H9 (cell line): ENCODE measurements at regions not wholly inside any gene's neighbourhood (a gene's known extent, or its start where the extent isn't known, plus 50 kb on each side); places are given as distances from the start of the nearest gene placed in this dataset.
"Not testable (repeated sequence)": the region's sequence is repeated elsewhere in the genome, so short reads cannot be mapped to it uniquely, and the experiment has no call there.

Experiments
- DNase-seq: peaks from one replicate; pipeline ENCODE4 v3.0.0-alpha.2; 2017
- H2AFZ ChIP-seq: one replicate; pipeline ENCODE4 v1.6.1; 2013; ENCODE audit warnings: mild to moderate bottlenecking, low read length, control low read depth, moderate library complexity
- H2AK5ac ChIP-seq: 2 replicates; pipeline ENCODE4 v1.6.1; 2013; ENCODE audit warnings: low read length, control low read depth, mixed read lengths; ENCODE audit not compliant: insufficient read length
- H2BK120ac ChIP-seq: one replicate; pipeline ENCODE4 v1.6.1; 2013; ENCODE audit warnings: low read depth, mild to moderate bottlenecking, low read length, control low read depth, inconsistent platforms; ENCODE audit not compliant: poor library complexity, severe bottlenecking
- H2BK12ac ChIP-seq: 2 replicates; pipeline ENCODE4 v1.6.1; 2013; ENCODE audit warnings: low read length, control low read depth, mixed read lengths, low read depth; ENCODE audit not compliant: insufficient read length
- H2BK15ac ChIP-seq: 2 replicates; pipeline ENCODE4 v1.6.1; 2013; ENCODE audit warnings: low read depth, low read length, control low read depth
- H2BK20ac ChIP-seq: one replicate; pipeline ENCODE4 v1.6.1; 2013; ENCODE audit warnings: low read depth, mild to moderate bottlenecking, low read length, control low read depth, inconsistent platforms; ENCODE audit not compliant: poor library complexity, severe bottlenecking
- H2BK5ac ChIP-seq: 2 replicates; pipeline ENCODE4 v1.6.1; 2013; ENCODE audit warnings: low read length, control low read depth, mixed read lengths; ENCODE audit not compliant: insufficient read length
- H3K14ac ChIP-seq: 2 replicates; pipeline ENCODE4 v1.6.1; 2013; ENCODE audit warnings: low read length, control low read depth; ENCODE audit not compliant: insufficient read depth
- H3K18ac ChIP-seq: 2 replicates; pipeline ENCODE4 v1.6.1; 2013; ENCODE audit warnings: low read depth, mild to moderate bottlenecking, mixed read lengths, low read length, control low read depth; ENCODE audit not compliant: insufficient read length
- H3K23ac ChIP-seq: 2 replicates; pipeline ENCODE4 v1.6.1; 2013; ENCODE audit warnings: low read length, control low read depth, mixed read lengths, low read depth; ENCODE audit not compliant: insufficient read length
- H3K23me2 ChIP-seq: 2 replicates; pipeline ENCODE4 v1.6.1; 2013; ENCODE audit warnings: low read depth, mild to moderate bottlenecking, mixed read lengths, low read length, control low read depth; ENCODE audit not compliant: insufficient read length, poor library complexity, severe bottlenecking
- H3K27ac ChIP-seq: 2 replicates; pipeline ENCODE4 v1.5.1; 2013; ENCODE audit warnings: low read length, control low read depth, mixed read lengths, low read depth; ENCODE audit not compliant: insufficient read length
- H3K27me3 ChIP-seq: 2 replicates; pipeline ENCODE4 v1.6.1; 2013; ENCODE audit warnings: low read length, control low read depth, inconsistent platforms; ENCODE audit not compliant: insufficient read depth
- H3K4ac ChIP-seq: 2 replicates; pipeline ENCODE4 v1.6.1; 2013; ENCODE audit warnings: low read depth, mild to moderate bottlenecking, control low read depth, inconsistent platforms, low read length, moderate library complexity
- H3K4me1 ChIP-seq: 2 replicates; pipeline ENCODE4 v1.6.1; 2013; ENCODE audit warnings: low read length, control low read depth, inconsistent platforms; ENCODE audit not compliant: insufficient read depth
- H3K4me2 ChIP-seq: 2 replicates; pipeline ENCODE4 v1.6.1; 2013; ENCODE audit warnings: low read length, control low read depth, mixed read lengths; ENCODE audit not compliant: insufficient read length, insufficient read depth
- H3K56ac ChIP-seq: 2 replicates; pipeline ENCODE4 v1.6.1; 2013; ENCODE audit warnings: low read depth, mild to moderate bottlenecking, mixed read lengths, low read length, control low read depth; ENCODE audit not compliant: insufficient read length
- H3K79me1 ChIP-seq: 2 replicates; pipeline ENCODE4 v1.6.1; 2013; ENCODE audit warnings: low read depth, mild to moderate bottlenecking, moderate library complexity, low read length, control low read depth, inconsistent platforms; ENCODE audit not compliant: insufficient read depth, poor library complexity, severe bottlenecking
- H3K79me2 ChIP-seq: 2 replicates; pipeline ENCODE4 v1.6.1; 2013; ENCODE audit warnings: low read length, control low read depth, inconsistent platforms; ENCODE audit not compliant: insufficient read depth
- H3K9ac ChIP-seq: 2 replicates; pipeline ENCODE4 v1.6.1; 2013; ENCODE audit warnings: low read length, control low read depth, mixed read lengths; ENCODE audit not compliant: insufficient read length; ENCODE audit errors: extremely low read depth
- H3K9me3 ChIP-seq: one replicate; pipeline ENCODE4 v1.6.1; 2013; ENCODE audit warnings: low read depth, low read length, inconsistent platforms; ENCODE audit not compliant: control insufficient read depth
- H3T11ph ChIP-seq: one replicate; pipeline ENCODE4 v1.6.1; 2013; ENCODE audit warnings: mild to moderate bottlenecking, low read length, control low read depth, inconsistent platforms
- H4K20me1 ChIP-seq: one replicate; pipeline ENCODE4 v1.6.1; 2013; ENCODE audit not compliant: control insufficient read depth, insufficient read length, insufficient read depth
- H4K5ac ChIP-seq: 2 replicates; pipeline ENCODE4 v1.6.1; 2013; ENCODE audit warnings: low read depth, mild to moderate bottlenecking, mixed read lengths, low read length, control low read depth; ENCODE audit not compliant: insufficient read length
- H4K8ac ChIP-seq: replicated peaks from 2 replicates; pipeline ENCODE4 v1.6.1; 2013; ENCODE audit warnings: low read length, control low read depth, mixed read lengths, low read depth; ENCODE audit not compliant: insufficient read length
- H4K91ac ChIP-seq: 2 replicates; pipeline ENCODE4 v1.6.1; 2013; ENCODE audit warnings: low read depth, mild to moderate bottlenecking, moderate library complexity, mixed read lengths, low read length, control low read depth; ENCODE audit not compliant: insufficient read length
- H3K27ac Mint-ChIP-seq, 3 experiments: 2 replicates in 2 of 3; 3 replicates in 1 of 3; pipeline ENCODE4 v1.8.0; 2020 to 2021; ENCODE audit warnings: mixed read lengths in 3 of 3, mild to moderate bottlenecking in 1 of 3, moderate library complexity in 1 of 3
- H3K27me3 Mint-ChIP-seq: 2 replicates; pipeline ENCODE4 v1.8.0; 2021; ENCODE audit warnings: low read depth, mild to moderate bottlenecking, moderate library complexity, mixed read lengths
- H3K36me3 Mint-ChIP-seq, 3 experiments: 2 replicates in 2 of 3; 3 replicates in 1 of 3; pipeline ENCODE4 v1.8.0; 2020 to 2021; ENCODE audit warnings: low read depth in 3 of 3, mixed read lengths in 3 of 3; ENCODE audit not compliant: insufficient read depth in 1 of 3
- H3K4me1 Mint-ChIP-seq, 2 experiments: 2 replicates each; pipeline ENCODE4 v1.8.0; 2020; ENCODE audit warnings: mixed read lengths in 2 of 2
- H3K4me3 Mint-ChIP-seq, 2 experiments: 2 replicates in 1 of 2; 3 replicates in 1 of 2; pipeline ENCODE4 v1.8.0; 2020 to 2021; ENCODE audit warnings: mild to moderate bottlenecking in 2 of 2, mixed read lengths in 2 of 2, moderate library complexity in 1 of 2
- H3K9me3 Mint-ChIP-seq, 2 experiments: 2 replicates in 1 of 2; 3 replicates in 1 of 2; pipeline ENCODE4 v1.8.0; 2020; ENCODE audit warnings: mild to moderate bottlenecking in 2 of 2, mixed read lengths in 2 of 2, moderate library complexity in 1 of 2
- WGBS: extraction: QIAGEN DNeasy Blood & Tissue Kit; methylation state at CpG from one replicate; pipeline ENCODE4 v1.1.7; 2013; ENCODE audit warnings: missing lambda C conversion rate, low lambda C conversion rate, mixed read lengths; ENCODE audit not compliant: insufficient read length; ENCODE audit errors: extremely low coverage; 5-methylcytosine and 5-hydroxymethylcytosine counted together

- not testable (repeated sequence) for H3K27me3 ChIP-seq, H4K20me1 ChIP-seq, H2AK5ac ChIP-seq, H3K14ac ChIP-seq, H2BK12ac ChIP-seq, H3K79me1 ChIP-seq, H2BK20ac ChIP-seq, H3K4ac ChIP-seq, H3K27me3 Mint-ChIP-seq, H3K27ac Mint-ChIP-seq, H3K18ac ChIP-seq, H2BK120ac ChIP-seq, H3K4me1 Mint-ChIP-seq, H3K79me2 ChIP-seq, H2BK5ac ChIP-seq, H3K27ac ChIP-seq, H3T11ph ChIP-seq, H3K23ac ChIP-seq, H3K9ac ChIP-seq, H4K91ac ChIP-seq, H3K4me3 Mint-ChIP-seq, DNase-seq, H4K5ac ChIP-seq, H3K4me1 ChIP-seq, H4K8ac ChIP-seq, H3K56ac ChIP-seq, H2AFZ ChIP-seq, H2BK15ac ChIP-seq, H3K4me2 ChIP-seq, H3K23me2 ChIP-seq
- peaks cover 84 to 90% of the 10 kb centered on the region in 2 experiments for H3K9me3 Mint-ChIP-seq
- H3K36me3 Mint-ChIP-seq: peaks cover 24 to 73% (median 44%) of the 10 kb centered on the region in 3 experiments
- H3K9me3 ChIP-seq: peaks cover 87% of the 10 kb centered on the region
- no CpG with 5 or more reads among the region's 1 CpG for WGBS
Observed at GRCh38 chr21:9005671-9006070, 1515.7 kb upstream of the TPTE start.

DNA sequence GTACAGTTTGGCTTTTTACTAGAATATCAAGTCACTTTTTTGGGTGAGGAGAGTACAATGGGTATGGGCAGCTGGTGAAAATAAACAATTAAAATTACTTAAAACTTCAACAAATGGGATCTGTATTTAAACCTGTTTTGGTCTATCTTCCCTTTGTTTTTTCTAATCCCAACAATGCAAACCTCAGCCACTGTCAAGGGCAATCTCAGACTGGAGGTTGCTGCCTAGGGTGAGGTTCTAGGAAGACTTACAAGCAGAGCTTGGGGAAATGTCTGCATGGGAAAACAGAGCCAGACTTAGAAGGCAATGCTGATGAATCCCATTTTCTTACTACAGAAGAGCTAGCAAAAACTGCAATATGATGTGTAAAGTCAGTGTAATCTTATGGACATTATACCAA, 1515.3 kb upstream of the TPTE start:
- not testable (repeated sequence) for H3K18ac ChIP-seq, H3K23ac ChIP-seq, H2AFZ ChIP-seq, H2BK15ac ChIP-seq, H3K4me1 Mint-ChIP-seq, H3K27ac Mint-ChIP-seq, H4K8ac ChIP-seq, H4K20me1 ChIP-seq, H3K27me3 ChIP-seq, H4K91ac ChIP-seq, H2BK120ac ChIP-seq, H3K4ac ChIP-seq, H2BK20ac ChIP-seq, H2BK5ac ChIP-seq, H2BK12ac ChIP-seq, H3K79me1 ChIP-seq, H3K56ac ChIP-seq, H2AK5ac ChIP-seq, H3K27ac ChIP-seq, DNase-seq, H3K14ac ChIP-seq, H4K5ac ChIP-seq, H3T11ph ChIP-seq, H3K23me2 ChIP-seq, H3K79me2 ChIP-seq, H3K4me3 Mint-ChIP-seq, H3K4me2 ChIP-seq, H3K4me1 ChIP-seq, H3K9ac ChIP-seq
- H3K9me3 ChIP-seq: peaks cover 92% of the 10 kb centered on the region
- peaks cover 86 to 92% of the 10 kb centered on the region in 2 experiments for H3K9me3 Mint-ChIP-seq
- H3K27me3 Mint-ChIP-seq: peaks cover 12% of the 10 kb centered on the region
- H3K36me3 Mint-ChIP-seq: peaks cover 28 to 75% (median 46%) of the 10 kb centered on the region in 3 experiments
